ENCODE measurements at regions not wholly inside any gene's neighbourhood (a gene's known extent, or its start where the extent isn't known, plus 50 kb on each side); places are given as distances from the start of the nearest gene placed in this dataset.

DNA sequence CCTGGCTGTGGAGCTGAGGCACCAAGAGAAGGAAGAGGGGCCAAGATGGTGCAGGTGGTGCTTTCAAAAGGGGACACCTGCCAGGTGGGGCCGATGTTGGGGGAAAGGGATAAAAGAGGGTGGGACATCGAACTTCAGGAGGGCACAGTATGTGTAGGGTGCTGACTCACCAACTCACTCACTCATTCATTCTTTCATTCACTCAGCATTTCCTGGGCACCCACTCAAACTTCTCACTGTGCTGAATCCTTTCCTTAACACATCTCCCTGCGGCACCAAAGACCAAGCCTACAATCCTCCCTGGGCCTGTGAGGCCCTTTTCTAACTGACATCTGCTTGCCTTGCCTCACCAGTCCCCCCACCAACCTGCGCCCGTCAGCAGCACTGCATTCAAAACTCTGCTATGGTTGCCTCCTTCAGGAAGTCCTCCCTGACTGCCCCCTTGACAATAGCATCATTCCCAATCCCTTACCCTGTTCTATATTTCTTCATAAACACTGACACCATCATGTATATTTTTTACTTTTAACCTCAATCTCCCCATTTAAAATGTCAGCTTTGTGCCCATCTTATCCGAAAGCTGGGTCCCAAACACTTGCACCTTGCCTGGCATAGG lies 246.6 kb downstream of the MN1 start:
- Histone ChIP-seq H3K27me3 (ENCODE audit: insufficient read depth, low read length) (no peaks in the 10 kb centered on the region), H3K4ac (ENCODE audit: low read depth, low read length) (no peak overlapping the region), H3K79me2 (ENCODE audit: insufficient read depth, low read length) (no peaks in the 10 kb centered on the region), H2BK20ac (ENCODE audit: low read depth, low read length, poor library complexity, severe bottlenecking) (no peak overlapping the region), H4K91ac (ENCODE audit: insufficient read length, low read depth, low read length) (no peak overlapping the region), H2BK15ac (ENCODE audit: low read depth, low read length) (no peak overlapping the region), H3K9me3 (ENCODE audit: control insufficient read depth, low read depth, low read length) (no peaks in the 10 kb centered on the region), H4K20me1 (ENCODE audit: control insufficient read depth, insufficient read depth, insufficient read length) (no peaks in the 10 kb centered on the region), H2AK5ac (ENCODE audit: insufficient read length, low read length) (no peak overlapping the region), H3K79me1 (ENCODE audit: insufficient read depth, low read depth, low read length, poor library complexity, severe bottlenecking) (no peaks in the 10 kb centered on the region), H3K18ac (ENCODE audit: insufficient read length, low read depth, low read length) (no peak overlapping the region), H3K56ac (ENCODE audit: insufficient read length, low read depth, low read length) (no peak overlapping the region), H3K9ac (ENCODE audit: extremely low read depth, insufficient read length, low read length) (no peak overlapping the region), H4K8ac (replicated peaks; ENCODE audit: insufficient read length, low read depth, low read length) (no peak overlapping the region), H3T11ph (ENCODE audit: low read length) (no peak overlapping the region), H3K14ac (ENCODE audit: insufficient read depth, low read length) (no peak overlapping the region), H3K27ac (ENCODE audit: insufficient read length, low read depth, low read length) (no peak overlapping the region), H3K4me2 (ENCODE audit: insufficient read depth, insufficient read length, low read length) (no peak overlapping the region), H4K5ac (ENCODE audit: insufficient read length, low read depth, low read length) (no peak overlapping the region), H2AFZ (ENCODE audit: low read length) (no peak overlapping the region), H3K23ac (ENCODE audit: insufficient read length, low read depth, low read length) (no peak overlapping the region), H2BK5ac (ENCODE audit: insufficient read length, low read length) (no peak overlapping the region), H3K23me2 (ENCODE audit: insufficient read length, low read depth, low read length, poor library complexity, severe bottlenecking) (no peaks in the 10 kb centered on the region), H2BK12ac (ENCODE audit: insufficient read length, low read depth, low read length) (no peak overlapping the region), H2BK120ac (ENCODE audit: low read depth, low read length, poor library complexity, severe bottlenecking) (no peak overlapping the region), H3K4me1 (ENCODE audit: insufficient read depth, low read length) (no peaks in the 10 kb centered on the region)
- Mint-ChIP-seq H3K27me3 (ENCODE audit: low read depth) (peaks cover 16% of the 10 kb centered on the region), H3K4me3 (no peak overlapping the region), H3K4me1 (peaks cover 32 to 61% of the 10 kb centered on the region in 2 experiments), H3K27ac (peak overlapping the region in 1 of 3 experiments; percentile 16; a peak in 1 of 7 replicates), H3K9me3 (peaks cover 6 to 8% of the 10 kb centered on the region in 2 experiments; a peak in 3 of 5 replicates), H3K36me3 (ENCODE audit: insufficient read depth in 1 of 3, low read depth in 3 of 3) (peaks cover 0 to 7% (median 0%) of the 10 kb centered on the region in 3 experiments; a peak in 3 of 7 replicates)
- DNase-seq = no peak
- no CpG with 5 or more reads among the region's 6 CpGs for WGBS (ENCODE audit: extremely low coverage, insufficient read length, low lambda C conversion rate)
- TF ChIP-seq CTCF (conservative IDR thresholded peaks at IDR 0.05) = no peak
